ENCODE measurements at regions not wholly inside any gene's neighbourhood (a gene's known extent, or its start where the extent isn't known, plus 50 kb on each side); places are given as distances from the start of the nearest gene placed in this dataset.

DNA sequence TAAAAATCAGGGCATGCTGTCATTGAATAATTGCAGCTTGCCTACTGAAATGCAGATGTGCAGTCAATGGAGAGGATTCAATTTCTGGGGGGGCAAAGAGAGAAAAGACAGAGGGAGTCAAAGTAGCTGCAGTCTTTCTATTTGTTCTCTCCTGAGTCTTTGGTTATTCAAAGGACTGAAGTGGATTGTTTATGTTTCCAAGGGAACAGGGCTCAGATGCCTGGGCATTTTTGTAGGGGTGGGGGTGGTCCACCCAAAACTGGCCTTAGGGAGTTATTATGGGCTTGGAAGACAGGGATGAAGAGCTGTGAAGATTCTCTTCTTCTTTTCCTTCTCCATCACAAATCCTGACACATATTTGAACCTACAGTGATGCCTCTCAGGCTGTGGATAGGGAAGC, 408.8 kb upstream of the DAB1 start:
- H3K9ac ChIP-seq (ENCODE audit: low read depth in 1 of 2, low read length in 2 of 2) = no peak overlapping the region
- no peaks in the 10 kb centered on the region for H3K36me3 ChIP-seq (ENCODE audit: control insufficient read depth in 4 of 4, insufficient read depth in 3 of 4, low read depth in 1 of 4, low read length in 3 of 4)
- no peak overlapping the region for H3K27ac ChIP-seq (ENCODE audit: low read depth in 1 of 2, low read length in 2 of 2)
- no peak for TF ChIP-seq EGR1 (IDR thresholded peaks at IDR 0.05; ENCODE audit: low read depth in 2 of 2)
- TF ChIP-seq FOXA2 (IDR thresholded peaks at IDR 0.05) = no peak
- TF ChIP-seq, protein P1, sequence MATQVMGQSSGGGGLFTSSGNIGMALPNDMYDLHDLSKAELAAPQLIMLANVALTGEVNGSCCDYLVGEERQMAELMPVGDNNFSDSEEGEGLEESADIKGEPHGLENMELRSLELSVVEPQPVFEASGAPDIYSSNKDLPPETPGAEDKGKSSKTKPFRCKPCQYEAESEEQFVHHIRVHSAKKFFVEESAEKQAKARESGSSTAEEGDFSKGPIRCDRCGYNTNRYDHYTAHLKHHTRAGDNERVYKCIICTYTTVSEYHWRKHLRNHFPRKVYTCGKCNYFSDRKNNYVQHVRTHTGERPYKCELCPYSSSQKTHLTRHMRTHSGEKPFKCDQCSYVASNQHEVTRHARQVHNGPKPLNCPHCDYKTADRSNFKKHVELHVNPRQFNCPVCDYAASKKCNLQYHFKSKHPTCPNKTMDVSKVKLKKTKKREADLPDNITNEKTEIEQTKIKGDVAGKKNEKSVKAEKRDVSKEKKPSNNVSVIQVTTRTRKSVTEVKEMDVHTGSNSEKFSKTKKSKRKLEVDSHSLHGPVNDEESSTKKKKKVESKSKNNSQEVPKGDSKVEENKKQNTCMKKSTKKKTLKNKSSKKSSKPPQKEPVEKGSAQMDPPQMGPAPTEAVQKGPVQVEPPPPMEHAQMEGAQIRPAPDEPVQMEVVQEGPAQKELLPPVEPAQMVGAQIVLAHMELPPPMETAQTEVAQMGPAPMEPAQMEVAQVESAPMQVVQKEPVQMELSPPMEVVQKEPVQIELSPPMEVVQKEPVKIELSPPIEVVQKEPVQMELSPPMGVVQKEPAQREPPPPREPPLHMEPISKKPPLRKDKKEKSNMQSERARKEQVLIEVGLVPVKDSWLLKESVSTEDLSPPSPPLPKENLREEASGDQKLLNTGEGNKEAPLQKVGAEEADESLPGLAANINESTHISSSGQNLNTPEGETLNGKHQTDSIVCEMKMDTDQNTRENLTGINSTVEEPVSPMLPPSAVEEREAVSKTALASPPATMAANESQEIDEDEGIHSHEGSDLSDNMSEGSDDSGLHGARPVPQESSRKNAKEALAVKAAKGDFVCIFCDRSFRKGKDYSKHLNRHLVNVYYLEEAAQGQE (IDR thresholded peaks at IDR 0.05) = no peak
- no peak for TF ChIP-seq SP1 (IDR thresholded peaks at IDR 0.05)
- TF ChIP-seq HNF4G (IDR thresholded peaks at IDR 0.05) = no peak
- TF ChIP-seq, protein P2, sequence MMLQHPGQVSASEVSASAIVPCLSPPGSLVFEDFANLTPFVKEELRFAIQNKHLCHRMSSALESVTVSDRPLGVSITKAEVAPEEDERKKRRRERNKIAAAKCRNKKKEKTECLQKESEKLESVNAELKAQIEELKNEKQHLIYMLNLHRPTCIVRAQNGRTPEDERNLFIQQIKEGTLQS (IDR thresholded peaks at IDR 0.05) = no peak
- no peak for TF ChIP-seq RAD21 (IDR thresholded peaks at IDR 0.05)
- no peak for TF ChIP-seq ZBTB33 (IDR thresholded peaks at IDR 0.05)
- TF ChIP-seq GABPA (IDR thresholded peaks at IDR 0.05 in 1 of 2, conservative IDR thresholded peaks at IDR 0.05 in 1 of 2) = no peak
- TF ChIP-seq TAF1 (conservative IDR thresholded peaks at IDR 0.05) = no peak
- TF ChIP-seq RXRA (IDR thresholded peaks at IDR 0.05) = no peak
- TF ChIP-seq NR2F2 (IDR thresholded peaks at IDR 0.05) = no peak
- no peak for TF ChIP-seq YY1 (IDR thresholded peaks at IDR 0.05)
- TF ChIP-seq FOXA1 (IDR thresholded peaks at IDR 0.05) = no peak
- no peak for DNase-seq (ENCODE audit: low spot score)
- H3K27me3 ChIP-seq (ENCODE audit: control insufficient read depth in 4 of 4, insufficient read depth in 4 of 4, low read length in 3 of 4) = no peaks in the 10 kb centered on the region
- H3K4me3 ChIP-seq (ENCODE audit: low read depth in 1 of 3, low read length in 3 of 3) = no peak overlapping the region
- H3K9me3 ChIP-seq (ENCODE audit: control insufficient read depth in 4 of 4, low read length in 3 of 4) = no peaks in the 10 kb centered on the region
- no peaks in the 10 kb centered on the region for H3K4me1 ChIP-seq (ENCODE audit: control insufficient read depth in 4 of 4, insufficient read depth in 4 of 4, low read length in 3 of 4)

GRCh38 chr1:57831624-57832023, 407.8 kb upstream of the DAB1 start:
- no peak overlapping the region for H3K9ac ChIP-seq (ENCODE audit: low read depth in 1 of 2, low read length in 2 of 2)
- no peaks in the 10 kb centered on the region for H3K4me1 ChIP-seq (ENCODE audit: control insufficient read depth in 4 of 4, insufficient read depth in 4 of 4, low read length in 3 of 4)
- WGBS = 80% methylated on average over 1 of the region's 1 CpG
- DNase-seq (ENCODE audit: low spot score) = no peak
- H3K36me3 ChIP-seq (ENCODE audit: control insufficient read depth in 4 of 4, insufficient read depth in 3 of 4, low read depth in 1 of 4, low read length in 3 of 4) = no peaks in the 10 kb centered on the region
- no peak overlapping the region for H3K27ac ChIP-seq (ENCODE audit: low read depth in 1 of 2, low read length in 2 of 2)
- no peak overlapping the region for H3K4me3 ChIP-seq (ENCODE audit: low read depth in 1 of 3, low read length in 3 of 3)
- no peaks in the 10 kb centered on the region for H3K27me3 ChIP-seq (ENCODE audit: control insufficient read depth in 4 of 4, insufficient read depth in 4 of 4, low read length in 3 of 4)
- TF ChIP-seq NR2F2 (IDR thresholded peaks at IDR 0.05) (no peak), JUND (IDR thresholded peaks at IDR 0.05) (no peak), RAD21 (IDR thresholded peaks at IDR 0.05) (no peak), CTCF (IDR thresholded peaks at IDR 0.05; ENCODE audit: low read depth, low read length, missing input control) (no peak), EGR1 (IDR thresholded peaks at IDR 0.05; ENCODE audit: low read depth in 2 of 2) (no peak), FOXA1 (IDR thresholded peaks at IDR 0.05) (no peak), ZBTB33 (IDR thresholded peaks at IDR 0.05) (no peak), SP1 (IDR thresholded peaks at IDR 0.05) (no peak), FOXA2 (IDR thresholded peaks at IDR 0.05) (no peak)
- TF ChIP-seq, protein P2 (IDR thresholded peaks at IDR 0.05) = no peak
- no peaks in the 10 kb centered on the region for H3K9me3 ChIP-seq (ENCODE audit: control insufficient read depth in 4 of 4, low read length in 3 of 4)

Measured in liver (tissue), 8 donors.